ENCODE measurements at regions not wholly inside any gene's neighbourhood (a gene's known extent, or its start where the extent isn't known, plus 50 kb on each side); places are given as distances from the start of the nearest gene placed in this dataset.

DNA sequence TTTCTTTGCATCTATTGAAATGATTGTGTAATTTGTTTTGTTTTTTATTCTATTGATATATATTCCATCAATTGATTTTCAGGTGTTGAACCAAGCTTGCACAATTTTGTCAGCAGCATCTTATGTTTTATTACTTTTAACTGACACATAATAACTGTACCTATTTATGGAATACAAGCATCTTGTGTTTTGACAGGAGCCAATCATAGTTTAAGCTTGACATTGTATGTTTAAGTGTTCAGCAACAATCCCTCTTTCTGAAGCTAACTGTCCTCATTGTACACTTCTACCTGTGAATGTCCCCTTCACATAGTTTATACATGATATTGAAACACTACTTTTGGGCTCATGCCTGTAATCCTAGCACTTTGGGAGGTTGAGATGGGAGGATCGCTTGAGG is 1017.6 kb upstream of the GYPC start:
- H3K9me2 ChIP-seq (ENCODE audit: insufficient read depth): no peaks in the 10 kb centered on the region
- H3K4me3 ChIP-seq: no peak overlapping the region
- no peaks in the 10 kb centered on the region for H3K4me1 ChIP-seq (ENCODE audit: insufficient read depth)
- no peaks in the 10 kb centered on the region for H3K9me3 Mint-ChIP-seq
- TF ChIP-seq ZNF114 (CRISPR knock-in tag; IDR thresholded peaks at IDR 0.05) (no peak), STAT1 (IDR thresholded peaks at IDR 0.05; ENCODE audit: unreplicated experiment) (no peak), ZNF331 (CRISPR knock-in tag; IDR thresholded peaks at IDR 0.05; ENCODE audit: low read depth) (no peak), CREB1 (CRISPR knock-in tag; IDR thresholded peaks at IDR 0.05; ENCODE audit: low read depth) (no peak), EZH2 (IDR thresholded peaks at IDR 0.05; ENCODE audit: low read depth, unreplicated experiment) (no peak)
- TF ChIP-seq, protein P1, sequence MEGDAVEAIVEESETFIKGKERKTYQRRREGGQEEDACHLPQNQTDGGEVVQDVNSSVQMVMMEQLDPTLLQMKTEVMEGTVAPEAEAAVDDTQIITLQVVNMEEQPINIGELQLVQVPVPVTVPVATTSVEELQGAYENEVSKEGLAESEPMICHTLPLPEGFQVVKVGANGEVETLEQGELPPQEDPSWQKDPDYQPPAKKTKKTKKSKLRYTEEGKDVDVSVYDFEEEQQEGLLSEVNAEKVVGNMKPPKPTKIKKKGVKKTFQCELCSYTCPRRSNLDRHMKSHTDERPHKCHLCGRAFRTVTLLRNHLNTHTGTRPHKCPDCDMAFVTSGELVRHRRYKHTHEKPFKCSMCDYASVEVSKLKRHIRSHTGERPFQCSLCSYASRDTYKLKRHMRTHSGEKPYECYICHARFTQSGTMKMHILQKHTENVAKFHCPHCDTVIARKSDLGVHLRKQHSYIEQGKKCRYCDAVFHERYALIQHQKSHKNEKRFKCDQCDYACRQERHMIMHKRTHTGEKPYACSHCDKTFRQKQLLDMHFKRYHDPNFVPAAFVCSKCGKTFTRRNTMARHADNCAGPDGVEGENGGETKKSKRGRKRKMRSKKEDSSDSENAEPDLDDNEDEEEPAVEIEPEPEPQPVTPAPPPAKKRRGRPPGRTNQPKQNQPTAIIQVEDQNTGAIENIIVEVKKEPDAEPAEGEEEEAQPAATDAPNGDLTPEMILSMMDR (conservative IDR thresholded peaks at IDR 0.05; ENCODE audit: low read depth in 2 of 2): no peak
- TF ChIP-seq, protein P2, sequence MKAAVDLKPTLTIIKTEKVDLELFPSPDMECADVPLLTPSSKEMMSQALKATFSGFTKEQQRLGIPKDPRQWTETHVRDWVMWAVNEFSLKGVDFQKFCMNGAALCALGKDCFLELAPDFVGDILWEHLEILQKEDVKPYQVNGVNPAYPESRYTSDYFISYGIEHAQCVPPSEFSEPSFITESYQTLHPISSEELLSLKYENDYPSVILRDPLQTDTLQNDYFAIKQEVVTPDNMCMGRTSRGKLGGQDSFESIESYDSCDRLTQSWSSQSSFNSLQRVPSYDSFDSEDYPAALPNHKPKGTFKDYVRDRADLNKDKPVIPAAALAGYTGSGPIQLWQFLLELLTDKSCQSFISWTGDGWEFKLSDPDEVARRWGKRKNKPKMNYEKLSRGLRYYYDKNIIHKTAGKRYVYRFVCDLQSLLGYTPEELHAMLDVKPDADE (IDR thresholded peaks at IDR 0.05): no peak
- no peaks in the 10 kb centered on the region for H3K27me3 Mint-ChIP-seq (ENCODE audit: insufficient read depth, low read depth, poor library complexity)
- no peaks in the 10 kb centered on the region for H3K36me3 Mint-ChIP-seq (ENCODE audit: low read depth)
- H3F3A ChIP-seq (replicated peaks; ENCODE audit: low read depth): no peaks in the 10 kb centered on the region
- DNase-seq (ENCODE audit: low spot score) (no peak), ATAC-seq (no peak)
- H3K79me2 ChIP-seq (replicated peaks; ENCODE audit: insufficient read depth): no peaks in the 10 kb centered on the region
- no peak overlapping the region for H3K4me2 ChIP-seq
- H3K4me1 Mint-ChIP-seq: peaks cover 2% of the 10 kb centered on the region; the same call in 1 of the 3 replicates
- H2AFZ ChIP-seq: no peak overlapping the region
- H3K27me3 ChIP-seq (ENCODE audit: insufficient read depth): no peaks in the 10 kb centered on the region
- H4K20me1 ChIP-seq (replicated peaks; ENCODE audit: insufficient read depth): no peaks in the 10 kb centered on the region
- no peak overlapping the region for H3K27ac ChIP-seq (ENCODE audit: low read depth)
- H3K36me3 ChIP-seq (ENCODE audit: insufficient read depth): no peaks in the 10 kb centered on the region
- H3K27ac Mint-ChIP-seq: no peak overlapping the region
- no peak overlapping the region for H3K4me3 Mint-ChIP-seq

DNA sequence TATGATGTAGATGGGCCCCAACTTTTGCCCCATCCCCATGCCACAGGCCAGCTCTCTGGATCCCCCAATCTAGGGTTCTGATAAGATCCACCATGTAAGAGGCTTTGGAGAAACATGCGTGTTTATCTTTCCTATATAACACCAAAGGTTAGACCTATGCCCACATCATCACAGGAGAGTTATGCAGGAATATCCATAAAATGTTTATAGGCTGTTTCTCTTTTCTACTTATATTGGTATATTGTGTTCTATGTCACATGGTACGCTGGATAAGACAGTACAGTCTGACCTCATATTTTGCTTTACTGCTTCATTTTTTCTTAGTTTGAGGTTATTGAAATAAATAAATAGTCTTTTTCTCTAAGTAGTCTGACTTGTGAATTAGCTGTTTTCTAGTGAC is 1013.9 kb upstream of the GYPC start:
- DNase-seq (ENCODE audit: low spot score) (no peak), ATAC-seq (no peak)
- no peaks in the 10 kb centered on the region for H4K20me1 ChIP-seq (replicated peaks; ENCODE audit: insufficient read depth)
- no peaks in the 10 kb centered on the region for H3F3A ChIP-seq (replicated peaks; ENCODE audit: low read depth)
- H3K27me3 Mint-ChIP-seq (ENCODE audit: insufficient read depth, low read depth, poor library complexity): no peaks in the 10 kb centered on the region
- H3K4me3 ChIP-seq: no peak overlapping the region
- no peaks in the 10 kb centered on the region for H3K4me1 ChIP-seq (ENCODE audit: insufficient read depth)
- no peaks in the 10 kb centered on the region for H3K27me3 ChIP-seq (ENCODE audit: insufficient read depth)
- H3K4me1 Mint-ChIP-seq: peaks cover 2% of the 10 kb centered on the region; the same call in 1 of the 3 replicates
- H3K79me2 ChIP-seq (replicated peaks; ENCODE audit: insufficient read depth): no peaks in the 10 kb centered on the region
- H3K9me3 Mint-ChIP-seq: no peaks in the 10 kb centered on the region
- no peak overlapping the region for H3K27ac ChIP-seq (ENCODE audit: low read depth)
- H3K4me2 ChIP-seq: no peak overlapping the region
- no peaks in the 10 kb centered on the region for H3K9me2 ChIP-seq (ENCODE audit: insufficient read depth)
- H3K36me3 Mint-ChIP-seq (ENCODE audit: low read depth): no peaks in the 10 kb centered on the region
- H2AFZ ChIP-seq: no peak overlapping the region
- no peak overlapping the region for H3K27ac Mint-ChIP-seq
- no peak overlapping the region for H3K4me3 Mint-ChIP-seq
- no peaks in the 10 kb centered on the region for H3K36me3 ChIP-seq (ENCODE audit: insufficient read depth)
- TF ChIP-seq, protein P3, sequence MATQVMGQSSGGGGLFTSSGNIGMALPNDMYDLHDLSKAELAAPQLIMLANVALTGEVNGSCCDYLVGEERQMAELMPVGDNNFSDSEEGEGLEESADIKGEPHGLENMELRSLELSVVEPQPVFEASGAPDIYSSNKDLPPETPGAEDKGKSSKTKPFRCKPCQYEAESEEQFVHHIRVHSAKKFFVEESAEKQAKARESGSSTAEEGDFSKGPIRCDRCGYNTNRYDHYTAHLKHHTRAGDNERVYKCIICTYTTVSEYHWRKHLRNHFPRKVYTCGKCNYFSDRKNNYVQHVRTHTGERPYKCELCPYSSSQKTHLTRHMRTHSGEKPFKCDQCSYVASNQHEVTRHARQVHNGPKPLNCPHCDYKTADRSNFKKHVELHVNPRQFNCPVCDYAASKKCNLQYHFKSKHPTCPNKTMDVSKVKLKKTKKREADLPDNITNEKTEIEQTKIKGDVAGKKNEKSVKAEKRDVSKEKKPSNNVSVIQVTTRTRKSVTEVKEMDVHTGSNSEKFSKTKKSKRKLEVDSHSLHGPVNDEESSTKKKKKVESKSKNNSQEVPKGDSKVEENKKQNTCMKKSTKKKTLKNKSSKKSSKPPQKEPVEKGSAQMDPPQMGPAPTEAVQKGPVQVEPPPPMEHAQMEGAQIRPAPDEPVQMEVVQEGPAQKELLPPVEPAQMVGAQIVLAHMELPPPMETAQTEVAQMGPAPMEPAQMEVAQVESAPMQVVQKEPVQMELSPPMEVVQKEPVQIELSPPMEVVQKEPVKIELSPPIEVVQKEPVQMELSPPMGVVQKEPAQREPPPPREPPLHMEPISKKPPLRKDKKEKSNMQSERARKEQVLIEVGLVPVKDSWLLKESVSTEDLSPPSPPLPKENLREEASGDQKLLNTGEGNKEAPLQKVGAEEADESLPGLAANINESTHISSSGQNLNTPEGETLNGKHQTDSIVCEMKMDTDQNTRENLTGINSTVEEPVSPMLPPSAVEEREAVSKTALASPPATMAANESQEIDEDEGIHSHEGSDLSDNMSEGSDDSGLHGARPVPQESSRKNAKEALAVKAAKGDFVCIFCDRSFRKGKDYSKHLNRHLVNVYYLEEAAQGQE (IDR thresholded peaks at IDR 0.05; ENCODE audit: unreplicated experiment): no peak
- TF ChIP-seq ZNF114 (CRISPR knock-in tag; IDR thresholded peaks at IDR 0.05): no peak
- TF ChIP-seq STAT1 (IDR thresholded peaks at IDR 0.05; ENCODE audit: unreplicated experiment): no peak
- TF ChIP-seq, protein P1 (conservative IDR thresholded peaks at IDR 0.05; ENCODE audit: low read depth in 2 of 2): no peak
- TF ChIP-seq CREB1 (CRISPR knock-in tag; IDR thresholded peaks at IDR 0.05; ENCODE audit: low read depth): no peak
- TF ChIP-seq NANOG (IDR thresholded peaks at IDR 0.05; ENCODE audit: borderline replicate concordance): no peak
- TF ChIP-seq ZNF331 (CRISPR knock-in tag; IDR thresholded peaks at IDR 0.05; ENCODE audit: low read depth): no peak
- no peak for TF ChIP-seq JUNB (IDR thresholded peaks at IDR 0.05; ENCODE audit: unreplicated experiment)
- no peak for TF ChIP-seq POLR2AphosphoS5 (IDR thresholded peaks at IDR 0.05; ENCODE audit: low read depth)
- TF ChIP-seq EZH2phosphoT487 (IDR thresholded peaks at IDR 0.05; ENCODE audit: unreplicated experiment): no peak
- TF ChIP-seq, protein P2 (IDR thresholded peaks at IDR 0.05): no peak
